ENCODE measurements at regions not wholly inside any gene's neighbourhood (a gene's known extent, or its start where the extent isn't known, plus 50 kb on each side); places are given as distances from the start of the nearest gene placed in this dataset.

DNA sequence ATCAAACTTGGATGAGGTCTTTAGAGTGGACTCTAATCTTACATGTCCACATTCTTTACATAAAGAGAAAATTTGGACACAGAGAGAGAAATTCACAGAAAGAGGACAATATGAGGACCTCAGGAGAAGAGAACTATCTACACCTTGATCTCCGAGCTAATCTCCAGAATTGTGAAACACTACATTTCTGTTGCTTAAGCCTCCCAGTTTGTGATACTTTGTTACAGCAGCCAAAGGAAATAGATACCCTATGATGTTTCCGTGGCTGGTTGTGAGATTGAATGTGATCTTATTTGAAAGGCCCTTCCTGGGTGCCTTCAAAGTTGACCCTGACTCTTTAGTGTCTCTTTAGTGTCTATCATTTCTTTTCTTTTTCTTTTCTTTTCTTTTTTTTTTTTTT is 326.1 kb upstream of the CLNK start (continued):
- TF ChIP-seq, protein P1, sequence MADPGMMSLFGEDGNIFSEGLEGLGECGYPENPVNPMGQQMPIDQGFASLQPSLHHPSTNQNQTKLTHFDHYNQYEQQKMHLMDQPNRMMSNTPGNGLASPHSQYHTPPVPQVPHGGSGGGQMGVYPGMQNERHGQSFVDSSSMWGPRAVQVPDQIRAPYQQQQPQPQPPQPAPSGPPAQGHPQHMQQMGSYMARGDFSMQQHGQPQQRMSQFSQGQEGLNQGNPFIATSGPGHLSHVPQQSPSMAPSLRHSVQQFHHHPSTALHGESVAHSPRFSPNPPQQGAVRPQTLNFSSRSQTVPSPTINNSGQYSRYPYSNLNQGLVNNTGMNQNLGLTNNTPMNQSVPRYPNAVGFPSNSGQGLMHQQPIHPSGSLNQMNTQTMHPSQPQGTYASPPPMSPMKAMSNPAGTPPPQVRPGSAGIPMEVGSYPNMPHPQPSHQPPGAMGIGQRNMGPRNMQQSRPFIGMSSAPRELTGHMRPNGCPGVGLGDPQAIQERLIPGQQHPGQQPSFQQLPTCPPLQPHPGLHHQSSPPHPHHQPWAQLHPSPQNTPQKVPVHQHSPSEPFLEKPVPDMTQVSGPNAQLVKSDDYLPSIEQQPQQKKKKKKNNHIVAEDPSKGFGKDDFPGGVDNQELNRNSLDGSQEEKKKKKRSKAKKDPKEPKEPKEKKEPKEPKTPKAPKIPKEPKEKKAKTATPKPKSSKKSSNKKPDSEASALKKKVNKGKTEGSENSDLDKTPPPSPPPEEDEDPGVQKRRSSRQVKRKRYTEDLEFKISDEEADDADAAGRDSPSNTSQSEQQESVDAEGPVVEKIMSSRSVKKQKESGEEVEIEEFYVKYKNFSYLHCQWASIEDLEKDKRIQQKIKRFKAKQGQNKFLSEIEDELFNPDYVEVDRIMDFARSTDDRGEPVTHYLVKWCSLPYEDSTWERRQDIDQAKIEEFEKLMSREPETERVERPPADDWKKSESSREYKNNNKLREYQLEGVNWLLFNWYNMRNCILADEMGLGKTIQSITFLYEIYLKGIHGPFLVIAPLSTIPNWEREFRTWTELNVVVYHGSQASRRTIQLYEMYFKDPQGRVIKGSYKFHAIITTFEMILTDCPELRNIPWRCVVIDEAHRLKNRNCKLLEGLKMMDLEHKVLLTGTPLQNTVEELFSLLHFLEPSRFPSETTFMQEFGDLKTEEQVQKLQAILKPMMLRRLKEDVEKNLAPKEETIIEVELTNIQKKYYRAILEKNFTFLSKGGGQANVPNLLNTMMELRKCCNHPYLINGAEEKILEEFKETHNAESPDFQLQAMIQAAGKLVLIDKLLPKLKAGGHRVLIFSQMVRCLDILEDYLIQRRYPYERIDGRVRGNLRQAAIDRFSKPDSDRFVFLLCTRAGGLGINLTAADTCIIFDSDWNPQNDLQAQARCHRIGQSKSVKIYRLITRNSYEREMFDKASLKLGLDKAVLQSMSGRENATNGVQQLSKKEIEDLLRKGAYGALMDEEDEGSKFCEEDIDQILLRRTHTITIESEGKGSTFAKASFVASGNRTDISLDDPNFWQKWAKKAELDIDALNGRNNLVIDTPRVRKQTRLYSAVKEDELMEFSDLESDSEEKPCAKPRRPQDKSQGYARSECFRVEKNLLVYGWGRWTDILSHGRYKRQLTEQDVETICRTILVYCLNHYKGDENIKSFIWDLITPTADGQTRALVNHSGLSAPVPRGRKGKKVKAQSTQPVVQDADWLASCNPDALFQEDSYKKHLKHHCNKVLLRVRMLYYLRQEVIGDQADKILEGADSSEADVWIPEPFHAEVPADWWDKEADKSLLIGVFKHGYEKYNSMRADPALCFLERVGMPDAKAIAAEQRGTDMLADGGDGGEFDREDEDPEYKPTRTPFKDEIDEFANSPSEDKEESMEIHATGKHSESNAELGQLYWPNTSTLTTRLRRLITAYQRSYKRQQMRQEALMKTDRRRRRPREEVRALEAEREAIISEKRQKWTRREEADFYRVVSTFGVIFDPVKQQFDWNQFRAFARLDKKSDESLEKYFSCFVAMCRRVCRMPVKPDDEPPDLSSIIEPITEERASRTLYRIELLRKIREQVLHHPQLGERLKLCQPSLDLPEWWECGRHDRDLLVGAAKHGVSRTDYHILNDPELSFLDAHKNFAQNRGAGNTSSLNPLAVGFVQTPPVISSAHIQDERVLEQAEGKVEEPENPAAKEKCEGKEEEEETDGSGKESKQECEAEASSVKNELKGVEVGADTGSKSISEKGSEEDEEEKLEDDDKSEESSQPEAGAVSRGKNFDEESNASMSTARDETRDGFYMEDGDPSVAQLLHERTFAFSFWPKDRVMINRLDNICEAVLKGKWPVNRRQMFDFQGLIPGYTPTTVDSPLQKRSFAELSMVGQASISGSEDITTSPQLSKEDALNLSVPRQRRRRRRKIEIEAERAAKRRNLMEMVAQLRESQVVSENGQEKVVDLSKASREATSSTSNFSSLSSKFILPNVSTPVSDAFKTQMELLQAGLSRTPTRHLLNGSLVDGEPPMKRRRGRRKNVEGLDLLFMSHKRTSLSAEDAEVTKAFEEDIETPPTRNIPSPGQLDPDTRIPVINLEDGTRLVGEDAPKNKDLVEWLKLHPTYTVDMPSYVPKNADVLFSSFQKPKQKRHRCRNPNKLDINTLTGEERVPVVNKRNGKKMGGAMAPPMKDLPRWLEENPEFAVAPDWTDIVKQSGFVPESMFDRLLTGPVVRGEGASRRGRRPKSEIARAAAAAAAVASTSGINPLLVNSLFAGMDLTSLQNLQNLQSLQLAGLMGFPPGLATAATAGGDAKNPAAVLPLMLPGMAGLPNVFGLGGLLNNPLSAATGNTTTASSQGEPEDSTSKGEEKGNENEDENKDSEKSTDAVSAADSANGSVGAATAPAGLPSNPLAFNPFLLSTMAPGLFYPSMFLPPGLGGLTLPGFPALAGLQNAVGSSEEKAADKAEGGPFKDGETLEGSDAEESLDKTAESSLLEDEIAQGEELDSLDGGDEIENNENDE (IDR thresholded peaks at IDR 0.05; ENCODE audit: insufficient replicate concordance, low read length) = no peak
- TF ChIP-seq HDAC6 (IDR thresholded peaks at IDR 0.05; ENCODE audit: low read depth, low read length) (no peak), TBP (IDR thresholded peaks at IDR 0.05; ENCODE audit: low read depth, low read length) (no peak), TAF7 (optimal IDR thresholded peaks at IDR 0.05; ENCODE audit: borderline replicate concordance, low read depth, low read length) (no peak), SAP30 (IDR thresholded peaks at IDR 0.05; ENCODE audit: insufficient read depth, insufficient replicate concordance, low read length) (no peak)
- TF ChIP-seq, protein P2, sequence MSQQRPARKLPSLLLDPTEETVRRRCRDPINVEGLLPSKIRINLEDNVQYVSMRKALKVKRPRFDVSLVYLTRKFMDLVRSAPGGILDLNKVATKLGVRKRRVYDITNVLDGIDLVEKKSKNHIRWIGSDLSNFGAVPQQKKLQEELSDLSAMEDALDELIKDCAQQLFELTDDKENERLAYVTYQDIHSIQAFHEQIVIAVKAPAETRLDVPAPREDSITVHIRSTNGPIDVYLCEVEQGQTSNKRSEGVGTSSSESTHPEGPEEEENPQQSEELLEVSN (IDR thresholded peaks at IDR 0.05) = no peak

Data from H1 (cell line).